ENCODE measurements at regions not wholly inside any gene's neighbourhood (a gene's known extent, or its start where the extent isn't known, plus 50 kb on each side); places are given as distances from the start of the nearest gene placed in this dataset.

DNA sequence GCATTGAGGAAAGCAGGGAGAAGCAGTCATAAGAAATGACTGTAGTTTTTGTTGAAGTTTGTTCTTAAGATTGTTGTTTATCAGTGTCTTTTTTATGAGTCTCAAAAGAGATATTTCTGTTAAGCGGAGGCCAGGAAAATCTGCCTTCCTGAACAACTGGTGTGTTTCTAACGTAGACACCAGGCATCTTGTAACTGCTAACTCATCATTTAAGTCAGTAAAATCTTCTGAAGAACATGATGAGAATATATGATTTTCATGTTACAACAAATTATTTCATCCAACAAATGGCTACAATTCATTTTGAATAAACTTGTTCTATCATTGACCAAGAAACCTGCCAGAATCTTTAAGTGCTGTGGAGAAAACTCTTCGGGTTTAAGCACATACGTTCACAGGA is 84.0 kb downstream of the RPS12 start:
- Histone ChIP-seq H3K4me3 (replicated peaks; ENCODE audit: insufficient read depth, low read length) (no peak overlapping the region), H3K27ac (replicated peaks) (no peak overlapping the region), H3K27me3 (ENCODE audit: insufficient read depth, poor library complexity, severe bottlenecking) (no peaks in the 10 kb centered on the region)
- TF ChIP-seq, protein P1, sequence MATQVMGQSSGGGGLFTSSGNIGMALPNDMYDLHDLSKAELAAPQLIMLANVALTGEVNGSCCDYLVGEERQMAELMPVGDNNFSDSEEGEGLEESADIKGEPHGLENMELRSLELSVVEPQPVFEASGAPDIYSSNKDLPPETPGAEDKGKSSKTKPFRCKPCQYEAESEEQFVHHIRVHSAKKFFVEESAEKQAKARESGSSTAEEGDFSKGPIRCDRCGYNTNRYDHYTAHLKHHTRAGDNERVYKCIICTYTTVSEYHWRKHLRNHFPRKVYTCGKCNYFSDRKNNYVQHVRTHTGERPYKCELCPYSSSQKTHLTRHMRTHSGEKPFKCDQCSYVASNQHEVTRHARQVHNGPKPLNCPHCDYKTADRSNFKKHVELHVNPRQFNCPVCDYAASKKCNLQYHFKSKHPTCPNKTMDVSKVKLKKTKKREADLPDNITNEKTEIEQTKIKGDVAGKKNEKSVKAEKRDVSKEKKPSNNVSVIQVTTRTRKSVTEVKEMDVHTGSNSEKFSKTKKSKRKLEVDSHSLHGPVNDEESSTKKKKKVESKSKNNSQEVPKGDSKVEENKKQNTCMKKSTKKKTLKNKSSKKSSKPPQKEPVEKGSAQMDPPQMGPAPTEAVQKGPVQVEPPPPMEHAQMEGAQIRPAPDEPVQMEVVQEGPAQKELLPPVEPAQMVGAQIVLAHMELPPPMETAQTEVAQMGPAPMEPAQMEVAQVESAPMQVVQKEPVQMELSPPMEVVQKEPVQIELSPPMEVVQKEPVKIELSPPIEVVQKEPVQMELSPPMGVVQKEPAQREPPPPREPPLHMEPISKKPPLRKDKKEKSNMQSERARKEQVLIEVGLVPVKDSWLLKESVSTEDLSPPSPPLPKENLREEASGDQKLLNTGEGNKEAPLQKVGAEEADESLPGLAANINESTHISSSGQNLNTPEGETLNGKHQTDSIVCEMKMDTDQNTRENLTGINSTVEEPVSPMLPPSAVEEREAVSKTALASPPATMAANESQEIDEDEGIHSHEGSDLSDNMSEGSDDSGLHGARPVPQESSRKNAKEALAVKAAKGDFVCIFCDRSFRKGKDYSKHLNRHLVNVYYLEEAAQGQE (IDR thresholded peaks at IDR 0.05; ENCODE audit: insufficient replicate concordance, low read depth), result no peak
- no peak for TF ChIP-seq GABPA (IDR thresholded peaks at IDR 0.05; ENCODE audit: low read depth)
- TF ChIP-seq SPI1 (IDR thresholded peaks at IDR 0.05; ENCODE audit: borderline replicate concordance, low read depth), result no peak
- no peak for TF ChIP-seq POLR2AphosphoS5 (IDR thresholded peaks at IDR 0.05; ENCODE audit: low read depth)
- TF ChIP-seq, protein P2, sequence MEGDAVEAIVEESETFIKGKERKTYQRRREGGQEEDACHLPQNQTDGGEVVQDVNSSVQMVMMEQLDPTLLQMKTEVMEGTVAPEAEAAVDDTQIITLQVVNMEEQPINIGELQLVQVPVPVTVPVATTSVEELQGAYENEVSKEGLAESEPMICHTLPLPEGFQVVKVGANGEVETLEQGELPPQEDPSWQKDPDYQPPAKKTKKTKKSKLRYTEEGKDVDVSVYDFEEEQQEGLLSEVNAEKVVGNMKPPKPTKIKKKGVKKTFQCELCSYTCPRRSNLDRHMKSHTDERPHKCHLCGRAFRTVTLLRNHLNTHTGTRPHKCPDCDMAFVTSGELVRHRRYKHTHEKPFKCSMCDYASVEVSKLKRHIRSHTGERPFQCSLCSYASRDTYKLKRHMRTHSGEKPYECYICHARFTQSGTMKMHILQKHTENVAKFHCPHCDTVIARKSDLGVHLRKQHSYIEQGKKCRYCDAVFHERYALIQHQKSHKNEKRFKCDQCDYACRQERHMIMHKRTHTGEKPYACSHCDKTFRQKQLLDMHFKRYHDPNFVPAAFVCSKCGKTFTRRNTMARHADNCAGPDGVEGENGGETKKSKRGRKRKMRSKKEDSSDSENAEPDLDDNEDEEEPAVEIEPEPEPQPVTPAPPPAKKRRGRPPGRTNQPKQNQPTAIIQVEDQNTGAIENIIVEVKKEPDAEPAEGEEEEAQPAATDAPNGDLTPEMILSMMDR (IDR thresholded peaks at IDR 0.05; ENCODE audit: insufficient read depth, low read length), result no peak
- no peak for DNase-seq (ENCODE audit: low read depth in 1 of 2, low spot score in 1 of 2)

- TF ChIP-seq SPI1 (IDR thresholded peaks at IDR 0.05; ENCODE audit: borderline replicate concordance, low read depth), result no peak
- TF ChIP-seq, protein P1 (IDR thresholded peaks at IDR 0.05; ENCODE audit: insufficient replicate concordance, low read depth), result no peak
- TF ChIP-seq, protein P2 (IDR thresholded peaks at IDR 0.05; ENCODE audit: insufficient read depth, low read length), result no peak
- no peak for TF ChIP-seq POLR2AphosphoS5 (IDR thresholded peaks at IDR 0.05; ENCODE audit: low read depth)
- TF ChIP-seq GABPA (IDR thresholded peaks at IDR 0.05; ENCODE audit: low read depth), result no peak
- no peak overlapping the region for H3K27ac ChIP-seq (replicated peaks)
- no peak for DNase-seq (ENCODE audit: low read depth in 1 of 2, low spot score in 1 of 2)
- no peak overlapping the region for H3K4me3 ChIP-seq (replicated peaks; ENCODE audit: insufficient read depth, low read length)
- no peaks in the 10 kb centered on the region for H3K27me3 ChIP-seq (ENCODE audit: insufficient read depth, poor library complexity, severe bottlenecking)
Measured at GRCh38 chr6:132900849-132901248, 86.5 kb downstream of the RPS12 start.

- Histone ChIP-seq H3K4me3 (replicated peaks; ENCODE audit: insufficient read depth, low read length) (no peak overlapping the region), H3K27me3 (ENCODE audit: insufficient read depth, poor library complexity, severe bottlenecking) (no peaks in the 10 kb centered on the region), H3K27ac (replicated peaks) (no peak overlapping the region)
- TF ChIP-seq GABPA (IDR thresholded peaks at IDR 0.05; ENCODE audit: low read depth) (no peak), POLR2AphosphoS5 (IDR thresholded peaks at IDR 0.05; ENCODE audit: low read depth) (no peak), SPI1 (IDR thresholded peaks at IDR 0.05; ENCODE audit: borderline replicate concordance, low read depth) (no peak)
- TF ChIP-seq, protein P2 (IDR thresholded peaks at IDR 0.05; ENCODE audit: insufficient read depth, low read length), result no peak
- TF ChIP-seq, protein P1 (IDR thresholded peaks at IDR 0.05; ENCODE audit: insufficient replicate concordance, low read depth), result no peak
- no peak for DNase-seq (ENCODE audit: low read depth in 1 of 2, low spot score in 1 of 2)
Measured at GRCh38 chr6:132902901-132903300, 88.5 kb downstream of the RPS12 start.

Measured in HL-60 (cell line).